Suprapubic skin (tissue), 3 donors: ENCODE measurements at regions not wholly inside any gene's neighbourhood (a gene's known extent, or its start where the extent isn't known, plus 50 kb on each side); places are given as distances from the start of the nearest gene placed in this dataset.

Experiments used
- CTCF ChIP-seq, 2 donors: fragments of 200-600 bp in 1 of 2; fragments of 450-650 bp in 1 of 2; sonication (generic) in 1 of 2; IDR thresholded peaks; one replicate each; pipeline ENCODE4 v1.5.1; 2016 to 2019; ENCODE audit warnings: antibody characterized with exemption in 2 of 2, mild to moderate bottlenecking in 1 of 2, moderate library complexity in 1 of 2
- EP300 ChIP-seq: sonication (generic); formaldehyde crosslinking; IDR thresholded peaks from one replicate; pipeline ENCODE4 v1.6.1; 2017; ENCODE audit warnings: antibody characterized with exemption
- POLR2A ChIP-seq, 2 donors: fragments of 450-650 bp; IDR thresholded peaks; one replicate each; pipeline ENCODE4 v1.6.1; 2017; ENCODE audit warnings: antibody characterized with exemption in 2 of 2, mild to moderate bottlenecking in 2 of 2, moderate library complexity in 2 of 2

- TF ChIP-seq EP300 (no peak), POLR2A (IDR thresholded peaks at IDR 0.05) (no peak), CTCF (IDR thresholded peaks at IDR 0.05) (no peak)
These were observed 203.4 kb upstream of the NSMCE3 start for GRCh38 chr15:29472901-29473445.
